ENCODE measurements at regions not wholly inside any gene's neighbourhood (a gene's known extent, or its start where the extent isn't known, plus 50 kb on each side); places are given as distances from the start of the nearest gene placed in this dataset.

DNA sequence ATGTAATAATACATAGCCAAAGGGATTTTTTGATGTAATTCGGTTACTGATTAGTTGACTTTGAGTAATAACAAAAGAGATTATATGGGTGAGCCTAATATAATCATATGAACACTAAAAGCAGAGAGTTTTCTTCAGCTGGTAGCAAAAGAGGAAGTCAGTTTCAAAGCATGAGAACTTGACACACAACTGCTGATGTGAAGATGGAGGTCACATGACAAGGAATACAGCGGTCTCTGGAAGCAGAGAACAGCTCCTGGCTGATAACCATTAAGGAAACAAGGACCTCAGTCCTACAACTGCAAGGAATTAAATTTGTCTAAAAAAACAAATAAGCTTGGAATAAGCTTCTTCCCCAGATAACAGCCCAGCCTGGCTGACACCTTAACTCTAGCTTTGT lies 119.1 kb upstream of the PRNP start:
- 68 to 71% methylated on average over 2 of the region's 2 CpGs for WGBS, 2 donors
- intact Hi-C loops (cut with DNase I; ENCODE audit: low total_unique reads) = no loop called here
- DNase-seq (ENCODE audit: low spot score in 2 of 2) = no peak
- TF ChIP-seq POLR2A (IDR thresholded peaks at IDR 0.05) = no peak
- TF ChIP-seq, protein P1, sequence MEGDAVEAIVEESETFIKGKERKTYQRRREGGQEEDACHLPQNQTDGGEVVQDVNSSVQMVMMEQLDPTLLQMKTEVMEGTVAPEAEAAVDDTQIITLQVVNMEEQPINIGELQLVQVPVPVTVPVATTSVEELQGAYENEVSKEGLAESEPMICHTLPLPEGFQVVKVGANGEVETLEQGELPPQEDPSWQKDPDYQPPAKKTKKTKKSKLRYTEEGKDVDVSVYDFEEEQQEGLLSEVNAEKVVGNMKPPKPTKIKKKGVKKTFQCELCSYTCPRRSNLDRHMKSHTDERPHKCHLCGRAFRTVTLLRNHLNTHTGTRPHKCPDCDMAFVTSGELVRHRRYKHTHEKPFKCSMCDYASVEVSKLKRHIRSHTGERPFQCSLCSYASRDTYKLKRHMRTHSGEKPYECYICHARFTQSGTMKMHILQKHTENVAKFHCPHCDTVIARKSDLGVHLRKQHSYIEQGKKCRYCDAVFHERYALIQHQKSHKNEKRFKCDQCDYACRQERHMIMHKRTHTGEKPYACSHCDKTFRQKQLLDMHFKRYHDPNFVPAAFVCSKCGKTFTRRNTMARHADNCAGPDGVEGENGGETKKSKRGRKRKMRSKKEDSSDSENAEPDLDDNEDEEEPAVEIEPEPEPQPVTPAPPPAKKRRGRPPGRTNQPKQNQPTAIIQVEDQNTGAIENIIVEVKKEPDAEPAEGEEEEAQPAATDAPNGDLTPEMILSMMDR (IDR thresholded peaks at IDR 0.05) = no peak
- no peak overlapping the region for H3K4me3 ChIP-seq (ENCODE audit: low read depth, poor library complexity, severe bottlenecking)

DNA sequence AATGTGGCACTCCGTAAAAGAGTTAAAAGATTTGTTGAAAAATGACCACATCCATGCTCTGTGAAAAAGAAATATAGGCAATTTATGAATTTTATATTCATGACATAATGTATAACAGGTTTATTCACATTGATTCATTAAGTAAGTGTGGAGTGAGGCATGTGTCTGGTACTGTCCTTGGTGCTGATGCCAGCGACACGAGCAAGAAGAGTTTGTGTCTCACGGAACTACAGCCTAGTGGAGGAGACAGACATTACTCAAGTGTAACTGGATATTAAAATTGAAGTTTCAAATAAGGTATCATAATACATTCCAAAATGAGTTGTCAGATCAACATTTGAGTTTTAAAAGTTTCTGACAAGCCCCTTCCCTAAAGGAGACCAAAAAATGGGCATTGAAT lies 122.7 kb upstream of the PRNP start:
- no peak for DNase-seq (ENCODE audit: low spot score in 2 of 2)
- WGBS, 2 donors = 6 to 11% methylated on average over 4 of the region's 4 CpGs
- no peak overlapping the region for H3K4me3 ChIP-seq (ENCODE audit: low read depth, poor library complexity, severe bottlenecking)
- intact Hi-C loops (cut with DNase I; ENCODE audit: low total_unique reads) = no loop called here
- TF ChIP-seq, protein P1 (IDR thresholded peaks at IDR 0.05) = no peak
- TF ChIP-seq POLR2A (IDR thresholded peaks at IDR 0.05) = no peak

DNA sequence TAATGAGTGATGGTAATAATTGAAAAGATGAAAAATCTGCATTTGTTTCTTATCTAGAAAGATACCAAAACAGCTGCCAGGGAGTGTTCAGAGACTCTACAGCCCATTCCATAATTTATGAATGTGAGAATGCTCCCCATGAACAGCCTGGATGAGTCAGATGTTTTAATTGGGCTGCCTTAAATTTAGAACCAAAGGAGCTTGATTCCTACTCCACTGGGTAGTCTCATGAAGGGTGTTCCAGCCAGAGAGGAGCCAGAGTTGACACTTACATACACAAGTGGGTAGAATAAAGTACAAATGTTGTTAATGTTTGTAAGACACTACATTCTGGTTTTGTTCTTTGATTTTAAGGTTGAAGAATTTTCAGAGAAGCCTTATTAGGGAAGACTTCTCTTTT lies 123.2 kb upstream of the PRNP start:
- TF ChIP-seq, protein P1 (IDR thresholded peaks at IDR 0.05) = no peak
- no peak for TF ChIP-seq POLR2A (IDR thresholded peaks at IDR 0.05)
- H3K4me3 ChIP-seq (ENCODE audit: low read depth, poor library complexity, severe bottlenecking) = no peak overlapping the region
- intact Hi-C loops (cut with DNase I; ENCODE audit: low total_unique reads) = no loop called here
- DNase-seq (ENCODE audit: low spot score in 2 of 2) = no peak

DNA sequence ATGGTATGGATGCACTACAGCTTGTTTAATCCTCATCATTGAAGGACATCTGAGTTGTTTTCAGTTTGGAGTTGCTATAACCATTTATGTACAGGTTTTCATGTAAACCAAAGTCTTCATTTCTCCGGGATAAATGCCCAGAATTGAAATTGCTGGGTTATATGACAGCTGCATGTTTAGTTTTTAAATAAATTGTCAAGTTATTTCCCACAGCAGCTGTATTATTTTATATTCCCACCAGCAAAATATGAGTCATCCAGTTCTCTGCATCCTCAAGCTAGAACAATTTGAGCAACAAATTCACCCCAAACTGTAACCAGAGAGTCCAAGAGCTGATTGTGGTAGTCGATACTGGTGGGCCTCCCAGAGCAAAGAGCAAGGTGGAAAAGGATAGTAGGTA lies 125.6 kb upstream of the PRNP start:
- intact Hi-C loops (cut with DNase I; ENCODE audit: low total_unique reads) = no loop called here
- TF ChIP-seq, protein P1 (IDR thresholded peaks at IDR 0.05) = no peak
- TF ChIP-seq POLR2A (IDR thresholded peaks at IDR 0.05) = no peak
- no peak for DNase-seq (ENCODE audit: low spot score in 2 of 2)
- WGBS, 2 donors = 67 to 75% methylated on average over 2 of the region's 2 CpGs
- no peak overlapping the region for H3K4me3 ChIP-seq (ENCODE audit: low read depth, poor library complexity, severe bottlenecking)

DNA sequence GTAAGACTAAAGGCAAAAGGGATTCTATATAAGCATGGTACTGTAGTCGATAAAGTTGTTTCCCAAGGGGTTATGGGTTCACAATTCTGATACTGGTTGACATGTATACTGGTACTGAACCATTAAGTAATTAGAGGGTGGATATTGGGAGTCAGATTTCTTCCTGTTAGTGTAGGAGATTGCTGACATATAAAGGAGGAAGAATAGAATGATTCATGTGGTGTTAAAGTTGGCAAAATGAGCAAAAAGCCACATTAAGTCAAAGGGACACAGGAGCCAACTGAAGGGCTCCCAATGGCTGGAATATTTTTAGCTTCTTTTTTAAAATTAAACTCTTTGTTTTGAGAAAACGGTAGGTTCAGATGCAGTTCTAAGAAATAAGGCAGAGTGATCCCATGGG lies 126.3 kb upstream of the PRNP start:
- TF ChIP-seq, protein P1 (IDR thresholded peaks at IDR 0.05) = no peak
- no peak for TF ChIP-seq POLR2A (IDR thresholded peaks at IDR 0.05)
- intact Hi-C loops (cut with DNase I; ENCODE audit: low total_unique reads) = no loop called here
- 72 to 82% methylated on average over 2 of the region's 2 CpGs for WGBS, 2 donors
- no peak for DNase-seq (ENCODE audit: low spot score in 2 of 2)
- no peak overlapping the region for H3K4me3 ChIP-seq (ENCODE audit: low read depth, poor library complexity, severe bottlenecking)

DNA sequence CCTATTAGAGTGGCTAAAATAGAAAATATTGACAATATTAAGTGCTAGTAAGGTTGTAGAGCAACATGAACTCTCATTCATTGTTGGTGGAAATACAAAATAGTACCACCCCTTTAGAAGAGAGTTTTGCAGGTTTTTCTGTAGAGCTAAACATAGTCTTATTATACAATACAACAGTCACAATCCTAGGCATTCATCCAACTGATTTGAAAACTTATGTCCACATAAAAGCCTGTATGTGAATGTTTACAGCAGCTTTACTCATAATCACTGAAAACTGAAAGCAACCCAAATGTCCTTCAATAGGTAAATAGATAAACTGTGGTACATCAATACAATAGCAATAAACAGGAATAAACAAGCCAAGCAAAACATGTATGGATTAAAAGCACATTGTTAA lies 127.2 kb upstream of the PRNP start:
- TF ChIP-seq POLR2A (IDR thresholded peaks at IDR 0.05) = no peak
- TF ChIP-seq, protein P1 (IDR thresholded peaks at IDR 0.05) = no peak
- H3K4me3 ChIP-seq (ENCODE audit: low read depth, poor library complexity, severe bottlenecking) = no peak overlapping the region
- DNase-seq (ENCODE audit: low spot score in 2 of 2) = no peak
- intact Hi-C loops (cut with DNase I; ENCODE audit: low total_unique reads) = no loop called here

Data from lower leg skin (tissue), 4 donors.